ENCODE measurements at regions not wholly inside any gene's neighbourhood (a gene's known extent, or its start where the extent isn't known, plus 50 kb on each side); places are given as distances from the start of the nearest gene placed in this dataset.
A peak's percentile ranks its signal among the peaks of the same experiment; 100 is the strongest.

- no peak for DNase-seq
These were observed 111.1 kb upstream of the ANO1 start for GRCh38 chr11:69966910-69967483.

DNA sequence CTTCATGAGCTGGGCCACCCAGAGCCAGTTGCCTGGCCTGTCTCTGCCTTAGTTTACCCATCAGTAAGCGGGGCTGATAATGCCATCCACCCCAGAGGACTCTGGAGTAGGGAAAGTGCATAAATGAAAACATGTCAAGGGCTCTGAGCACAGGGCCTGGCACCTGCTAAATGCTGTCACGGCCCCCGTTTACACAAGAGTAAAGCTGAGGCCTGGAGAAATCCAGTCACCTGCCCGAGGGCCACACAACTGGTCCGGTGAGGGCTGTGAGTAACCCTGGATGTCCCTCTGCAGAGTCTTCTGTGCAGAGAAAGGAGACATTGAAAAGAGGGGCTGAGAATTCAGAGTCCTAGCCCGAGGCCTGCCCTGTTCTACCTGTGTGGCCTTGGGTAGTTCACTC, 110.6 kb upstream of the ANO1 start:
- 91 to 99% (median 91%) methylated on average over 6 of the region's 6 CpGs for WGBS, 3 donors
- H3K27ac ChIP-seq = no peak overlapping the region
- H3K36me3 ChIP-seq = no peaks in the 10 kb centered on the region
- TF ChIP-seq POLR2A (IDR thresholded peaks at IDR 0.05) = no peak
- TF ChIP-seq, protein P1, sequence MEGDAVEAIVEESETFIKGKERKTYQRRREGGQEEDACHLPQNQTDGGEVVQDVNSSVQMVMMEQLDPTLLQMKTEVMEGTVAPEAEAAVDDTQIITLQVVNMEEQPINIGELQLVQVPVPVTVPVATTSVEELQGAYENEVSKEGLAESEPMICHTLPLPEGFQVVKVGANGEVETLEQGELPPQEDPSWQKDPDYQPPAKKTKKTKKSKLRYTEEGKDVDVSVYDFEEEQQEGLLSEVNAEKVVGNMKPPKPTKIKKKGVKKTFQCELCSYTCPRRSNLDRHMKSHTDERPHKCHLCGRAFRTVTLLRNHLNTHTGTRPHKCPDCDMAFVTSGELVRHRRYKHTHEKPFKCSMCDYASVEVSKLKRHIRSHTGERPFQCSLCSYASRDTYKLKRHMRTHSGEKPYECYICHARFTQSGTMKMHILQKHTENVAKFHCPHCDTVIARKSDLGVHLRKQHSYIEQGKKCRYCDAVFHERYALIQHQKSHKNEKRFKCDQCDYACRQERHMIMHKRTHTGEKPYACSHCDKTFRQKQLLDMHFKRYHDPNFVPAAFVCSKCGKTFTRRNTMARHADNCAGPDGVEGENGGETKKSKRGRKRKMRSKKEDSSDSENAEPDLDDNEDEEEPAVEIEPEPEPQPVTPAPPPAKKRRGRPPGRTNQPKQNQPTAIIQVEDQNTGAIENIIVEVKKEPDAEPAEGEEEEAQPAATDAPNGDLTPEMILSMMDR (IDR thresholded peaks at IDR 0.05) = no peak
- TF ChIP-seq EP300 (IDR thresholded peaks at IDR 0.05) = no peak
- H3K4me1 ChIP-seq (ENCODE audit: insufficient read depth) = peaks cover 7% of the 10 kb centered on the region
- intact Hi-C loops (cut with DNase I) = no loop called here
- DNase-seq = no peak
- H3K9me3 ChIP-seq = no peaks in the 10 kb centered on the region
- no peak overlapping the region for H3K4me3 ChIP-seq
- no peaks in the 10 kb centered on the region for H3K27me3 ChIP-seq

More at GRCh38 chr11:69966910-69967483, 111.1 kb upstream of the ANO1 start:
- H3K36me3 ChIP-seq = no peaks in the 10 kb centered on the region
- peaks cover 7% of the 10 kb centered on the region for H3K4me1 ChIP-seq (ENCODE audit: insufficient read depth)
- TF ChIP-seq, protein P1 (IDR thresholded peaks at IDR 0.05) = no peak
- no peak for TF ChIP-seq POLR2A (IDR thresholded peaks at IDR 0.05)
- TF ChIP-seq EP300 (IDR thresholded peaks at IDR 0.05) = no peak
- 89 to 90% (median 89%) methylated on average over 25 of the region's 25 CpGs for WGBS, 3 donors
- H3K27ac ChIP-seq = no peak overlapping the region
- H3K9me3 ChIP-seq = no peaks in the 10 kb centered on the region
- intact Hi-C loops (cut with DNase I) = no loop called here
- no peaks in the 10 kb centered on the region for H3K27me3 ChIP-seq
- H3K4me3 ChIP-seq = no peak overlapping the region

DNA sequence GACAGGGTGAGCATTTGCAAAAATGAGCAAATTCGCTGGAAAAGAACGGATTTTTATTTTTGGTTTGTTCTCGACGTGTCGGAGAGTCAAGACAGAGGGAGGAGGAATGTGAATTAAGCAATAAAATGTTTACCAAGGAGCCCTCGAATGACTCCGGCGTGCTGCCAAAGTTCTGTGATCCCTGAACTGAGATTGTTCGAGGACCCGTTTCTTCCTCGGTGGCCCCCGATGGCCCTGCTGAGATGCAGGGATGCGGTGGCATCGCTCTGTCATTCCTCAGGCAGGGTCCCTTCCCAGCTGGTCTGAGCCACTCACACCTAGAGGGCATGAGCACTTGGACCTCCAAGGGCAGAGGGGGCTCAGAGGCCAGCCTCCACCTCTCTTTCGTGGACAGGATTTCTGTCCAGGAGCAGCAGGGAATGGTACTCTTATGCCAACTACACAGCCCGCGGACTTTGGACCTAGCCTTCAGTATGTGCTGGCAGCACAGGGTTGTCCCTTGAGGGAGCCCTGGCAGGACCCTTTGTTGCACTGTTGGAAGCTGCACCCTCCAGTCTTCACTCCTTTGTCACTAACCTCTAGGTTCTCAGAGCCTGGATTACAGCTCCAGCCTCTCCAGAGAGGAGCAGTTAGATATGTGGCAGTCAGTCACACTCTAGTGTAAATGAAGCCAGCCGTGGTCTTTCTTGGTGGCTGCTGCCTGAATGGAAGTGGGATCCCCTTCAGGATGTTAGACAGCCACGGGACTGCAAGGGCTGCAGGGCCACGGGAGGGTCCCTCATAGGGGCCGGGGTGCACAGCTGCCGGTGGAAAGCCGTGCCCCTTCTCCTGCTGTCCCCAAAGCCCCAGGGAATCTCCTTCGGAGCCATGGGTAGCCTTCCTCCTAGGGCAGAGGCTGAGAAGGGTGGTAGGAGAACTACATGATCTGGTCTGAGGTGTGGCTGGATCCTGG, 109.4 kb upstream of the ANO1 start:
- Histone ChIP-seq H3K27me3 (no peaks in the 10 kb centered on the region), H3K4me1 (ENCODE audit: insufficient read depth) (peaks cover under 1% of the 10 kb centered on the region), H3K9me3 (no peaks in the 10 kb centered on the region), H3K4me3 (no peak overlapping the region), H3K27ac (no peak overlapping the region), H3K36me3 (no peaks in the 10 kb centered on the region)
- TF ChIP-seq EP300 (IDR thresholded peaks at IDR 0.05) (no peak), POLR2A (IDR thresholded peaks at IDR 0.05) (no peak)
- TF ChIP-seq, protein P1 (IDR thresholded peaks at IDR 0.05) = no peak
- DNase-seq = peak in 1 of 5 donors; percentile 46
- intact Hi-C loops (cut with DNase I) = no loop called here
- WGBS, 3 donors = 63 to 74% (median 66%) methylated on average over 24 of the region's 24 CpGs

DNA sequence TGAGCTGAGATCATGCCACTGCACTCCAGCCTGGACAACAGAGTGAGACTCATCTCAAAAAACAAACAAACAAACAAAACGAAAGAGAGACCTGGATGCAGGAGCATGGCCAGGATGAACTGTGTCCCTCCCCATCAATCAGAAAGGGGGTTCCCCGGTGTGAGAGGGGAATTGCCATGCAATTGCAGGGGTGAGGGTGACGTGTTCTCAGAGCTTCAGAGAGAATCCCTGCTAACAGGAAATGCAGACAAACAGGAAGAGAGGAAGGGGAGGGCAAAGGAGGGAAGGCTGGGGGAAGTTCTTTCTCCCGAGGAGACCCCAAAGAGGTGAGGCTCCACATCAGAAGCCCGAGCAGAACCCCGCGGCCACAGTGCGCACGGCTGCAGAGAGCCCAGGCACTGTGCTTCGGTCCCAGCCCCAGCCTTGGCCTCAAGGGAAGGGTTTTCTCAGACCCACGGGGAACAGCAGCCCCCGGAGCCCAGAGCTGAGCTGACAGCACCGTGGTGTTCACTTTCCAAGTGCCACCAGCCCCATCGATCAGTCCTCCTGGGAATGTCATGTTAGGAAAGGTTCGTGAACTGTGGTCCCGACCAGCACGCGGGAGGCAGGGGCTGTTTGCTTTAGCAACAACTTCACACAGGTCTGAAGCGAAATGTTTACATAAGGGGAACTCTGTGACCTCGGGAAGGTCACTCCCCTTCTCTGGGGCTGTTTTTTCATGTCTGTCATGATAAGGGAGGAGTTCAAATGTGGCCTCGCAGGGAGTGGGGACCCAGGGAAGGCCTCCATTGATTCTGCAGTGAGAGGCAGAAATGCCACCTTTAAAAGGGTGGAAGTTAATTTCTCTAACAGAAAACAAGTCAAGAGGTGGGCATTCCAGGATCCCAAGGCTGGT, 108.0 kb upstream of the ANO1 start:
- Histone ChIP-seq H3K9me3 (no peaks in the 10 kb centered on the region), H3K4me1 (ENCODE audit: insufficient read depth) (no peaks in the 10 kb centered on the region), H3K36me3 (no peaks in the 10 kb centered on the region), H3K4me3 (no peak overlapping the region), H3K27me3 (no peaks in the 10 kb centered on the region), H3K27ac (no peak overlapping the region)
- intact Hi-C loops (cut with DNase I) = no loop called here
- 34 to 40% (median 37%) methylated on average over 21 of the region's 21 CpGs for WGBS, 3 donors
- no peak for DNase-seq
- no peak for TF ChIP-seq POLR2A (IDR thresholded peaks at IDR 0.05)
- TF ChIP-seq, protein P1 (IDR thresholded peaks at IDR 0.05) = no peak
- no peak for TF ChIP-seq EP300 (IDR thresholded peaks at IDR 0.05)

Measured in ovary (tissue), 7 donors.